Astrocyte of the hippocampus (primary cell): ENCODE measurements at regions not wholly inside any gene's neighbourhood (a gene's known extent, or its start where the extent isn't known, plus 50 kb on each side); places are given as distances from the start of the nearest gene placed in this dataset.

Experiments used
- DNase-seq: peaks from one replicate; pipeline ENCODE4 v3.0.0; 2011; ENCODE audit warnings: low read depth, low spot score

- DNase-seq, result no peak
Observed at GRCh38 chr22:49019737-49020713, 807.6 kb downstream of the BRD1 start.

GRCh38 chr22:49018601-49019000, 809.1 kb downstream of the BRD1 start:
- DNase-seq, result no peak

- DNase-seq, result no peak
Observed at GRCh38 chr22:49017482-49018329, 810.0 kb downstream of the BRD1 start.

GRCh38 chr22:49016909-49017481, 810.7 kb downstream of the BRD1 start:
- DNase-seq, result no peak

DNA sequence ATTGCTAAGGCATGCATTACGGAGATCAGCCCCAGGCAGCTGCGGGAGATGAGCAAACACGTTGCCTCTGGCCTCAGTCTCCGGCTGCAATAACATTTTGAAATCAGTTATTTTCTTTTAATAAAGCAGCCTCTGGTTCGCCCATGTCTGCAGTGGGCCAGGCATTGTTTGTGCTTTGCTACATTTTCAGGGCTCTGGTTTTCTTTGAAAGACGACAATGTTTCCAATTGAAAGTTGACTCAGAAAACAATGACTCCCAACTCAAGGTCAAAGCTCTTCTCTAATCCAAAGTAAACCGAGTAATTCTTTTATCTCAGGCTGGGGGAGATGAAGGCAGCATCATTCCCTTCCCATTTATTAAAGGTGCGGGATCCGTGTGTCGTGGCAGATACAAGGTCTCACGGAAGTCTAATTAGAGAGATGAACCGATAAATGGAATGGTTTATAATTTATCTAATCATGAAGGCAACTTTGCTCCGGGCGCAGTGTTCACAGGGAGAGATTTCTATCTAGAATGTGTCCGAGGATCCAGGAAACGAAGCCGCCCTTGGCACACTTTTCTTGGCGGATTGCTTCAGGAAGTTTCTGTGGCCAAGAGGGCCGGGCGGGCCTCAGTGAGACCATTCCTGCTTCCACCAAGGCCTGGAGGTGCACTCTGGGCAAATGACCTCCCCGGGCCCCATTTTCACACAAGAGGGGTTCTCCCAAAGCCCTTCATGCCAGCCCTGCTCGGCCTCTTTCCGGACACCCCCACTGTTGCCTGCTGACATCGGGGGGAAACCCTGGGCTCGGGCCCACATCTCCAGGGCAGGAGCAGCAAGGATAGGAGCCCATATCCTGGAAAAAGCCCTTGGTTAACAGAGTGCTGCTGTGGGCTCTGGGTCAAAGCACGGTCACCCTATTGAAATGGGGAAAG, 811.4 kb downstream of the BRD1 start:
- no peak for DNase-seq

- DNase-seq, result no peak
Observed at GRCh38 chr22:49015459-49015858, 812.2 kb downstream of the BRD1 start.

DNA sequence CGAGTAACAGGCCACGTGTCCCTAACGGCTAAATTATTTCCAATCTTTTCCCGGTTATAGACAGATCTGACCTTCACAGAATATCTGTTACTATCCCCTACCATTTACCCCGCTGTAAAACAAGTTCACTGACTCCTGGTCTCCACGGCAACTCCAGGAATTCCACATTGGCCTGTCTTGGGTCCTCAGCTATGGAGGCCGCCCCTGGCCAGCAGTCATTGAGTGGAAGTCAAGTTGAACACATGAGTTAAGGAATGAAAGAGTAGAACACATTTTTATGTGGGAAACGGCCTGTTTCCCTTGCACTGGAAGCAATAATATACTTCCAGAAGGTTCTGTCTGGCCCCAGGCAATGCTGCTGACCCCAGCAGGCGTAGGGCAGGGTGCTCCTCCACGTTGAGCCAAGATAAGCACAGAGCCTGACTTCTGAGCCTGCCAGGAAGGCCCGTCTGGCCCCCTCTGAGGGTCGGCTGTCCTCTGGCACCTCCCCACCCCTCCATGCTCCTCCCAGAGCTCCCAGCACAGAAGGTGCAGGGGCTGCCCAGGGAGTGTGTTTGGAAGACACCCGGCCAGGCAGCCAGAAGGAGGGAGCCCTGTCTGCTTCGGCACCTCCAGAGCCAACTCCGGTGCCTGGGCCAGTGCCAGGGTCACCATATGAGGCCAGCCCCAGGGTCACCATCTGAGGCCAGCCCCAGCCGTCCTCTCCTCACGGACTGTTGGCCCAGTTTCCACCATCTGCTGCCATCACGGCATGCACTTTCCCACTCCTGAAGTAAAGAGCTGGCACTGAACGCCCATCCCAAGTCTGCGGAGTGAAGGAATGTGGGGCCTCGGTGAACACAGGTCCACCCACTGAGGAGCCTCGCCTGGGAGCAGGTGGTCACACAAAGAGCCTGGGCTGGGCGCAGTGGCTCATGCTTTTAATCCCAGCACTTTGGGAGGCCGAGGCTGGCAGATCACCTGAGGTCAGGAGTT, 813.2 kb downstream of the BRD1 start:
- DNase-seq, result no peak

GRCh38 chr22:49013707-49014106, 814.0 kb downstream of the BRD1 start:
- DNase-seq, result no peak

DNA sequence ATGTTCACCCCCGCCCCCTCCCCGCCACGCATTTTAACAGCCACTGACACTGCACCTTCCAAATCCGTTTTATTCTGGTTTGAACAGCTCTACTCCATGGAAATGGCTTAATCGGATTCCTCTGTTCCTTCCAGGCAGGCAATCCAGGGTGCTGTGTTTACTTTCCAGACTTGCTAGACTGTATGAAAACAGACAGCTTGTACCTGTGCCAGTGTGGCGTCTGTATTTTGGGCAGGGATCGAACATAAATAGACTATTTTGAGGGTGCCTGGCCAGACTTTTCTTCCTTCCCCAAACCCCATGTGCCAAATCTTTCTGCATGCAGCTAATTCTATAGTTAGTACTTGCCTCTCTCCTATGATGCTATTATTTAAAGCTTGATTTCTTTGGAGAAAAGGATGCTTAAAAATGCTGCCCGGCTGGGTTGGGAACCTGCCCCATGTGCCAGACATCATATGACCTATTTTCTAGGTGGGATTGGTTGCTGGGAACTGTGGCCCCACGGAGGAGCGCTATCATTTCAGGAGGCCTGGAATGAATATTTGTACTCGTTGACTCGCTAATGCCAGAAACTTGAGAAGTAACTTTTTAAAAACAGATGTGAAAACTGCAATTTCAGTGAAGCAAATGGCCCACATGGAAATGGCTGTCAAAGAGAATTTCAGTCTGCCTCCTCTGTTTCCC, 814.8 kb downstream of the BRD1 start:
- DNase-seq, result no peak

- no peak for DNase-seq
Observed at GRCh38 chr22:49011769-49012648, 815.7 kb downstream of the BRD1 start.

- no peak for DNase-seq
Observed at GRCh38 chr22:49011379-49011768, 816.3 kb downstream of the BRD1 start.

- DNase-seq, result no peak
Observed at GRCh38 chr22:49010901-49011300, 816.8 kb downstream of the BRD1 start.

DNA sequence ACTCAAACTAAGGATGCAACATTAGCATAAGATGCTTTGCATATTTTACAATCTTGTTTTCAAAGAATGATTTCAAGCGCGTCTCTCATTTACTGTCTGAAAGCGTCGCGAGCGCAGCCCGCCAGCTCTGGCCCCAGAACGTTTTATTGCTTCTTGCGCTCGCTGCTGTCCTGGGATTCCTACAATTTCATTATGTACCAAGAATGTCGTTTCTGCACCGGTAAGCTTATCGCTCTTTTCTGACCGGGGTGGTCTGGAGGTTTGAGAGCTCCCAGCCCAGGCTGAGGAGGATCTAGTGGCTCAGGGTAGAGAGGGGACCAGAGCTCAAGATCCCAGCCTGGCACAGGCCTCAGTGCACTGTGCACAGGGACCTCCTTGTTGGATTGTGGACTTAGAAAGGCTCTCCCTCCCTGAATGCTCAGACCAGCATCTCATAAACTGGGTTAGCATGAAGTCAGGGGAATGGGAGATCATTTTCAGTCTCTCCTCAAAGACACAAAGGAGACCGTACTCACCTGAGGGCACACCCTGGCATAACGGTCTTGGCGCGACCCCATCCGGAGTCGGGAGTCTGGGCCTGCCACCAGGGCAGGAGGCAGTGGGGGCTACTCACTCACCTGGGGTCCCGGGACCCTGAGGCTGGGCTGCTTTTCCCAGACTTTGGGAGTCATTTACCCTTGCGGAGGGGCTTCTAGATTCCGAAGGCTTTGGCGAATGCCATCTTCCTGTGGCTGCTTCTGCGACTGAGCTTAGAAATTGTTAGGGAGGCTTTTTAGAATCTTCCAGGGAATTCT, 817.4 kb downstream of the BRD1 start:
- DNase-seq, result no peak

GRCh38 chr22:49009359-49010063, 818.2 kb downstream of the BRD1 start:
- DNase-seq, result no peak

- no peak for DNase-seq
Observed at GRCh38 chr22:49008682-49009235, 818.9 kb downstream of the BRD1 start.

DNA sequence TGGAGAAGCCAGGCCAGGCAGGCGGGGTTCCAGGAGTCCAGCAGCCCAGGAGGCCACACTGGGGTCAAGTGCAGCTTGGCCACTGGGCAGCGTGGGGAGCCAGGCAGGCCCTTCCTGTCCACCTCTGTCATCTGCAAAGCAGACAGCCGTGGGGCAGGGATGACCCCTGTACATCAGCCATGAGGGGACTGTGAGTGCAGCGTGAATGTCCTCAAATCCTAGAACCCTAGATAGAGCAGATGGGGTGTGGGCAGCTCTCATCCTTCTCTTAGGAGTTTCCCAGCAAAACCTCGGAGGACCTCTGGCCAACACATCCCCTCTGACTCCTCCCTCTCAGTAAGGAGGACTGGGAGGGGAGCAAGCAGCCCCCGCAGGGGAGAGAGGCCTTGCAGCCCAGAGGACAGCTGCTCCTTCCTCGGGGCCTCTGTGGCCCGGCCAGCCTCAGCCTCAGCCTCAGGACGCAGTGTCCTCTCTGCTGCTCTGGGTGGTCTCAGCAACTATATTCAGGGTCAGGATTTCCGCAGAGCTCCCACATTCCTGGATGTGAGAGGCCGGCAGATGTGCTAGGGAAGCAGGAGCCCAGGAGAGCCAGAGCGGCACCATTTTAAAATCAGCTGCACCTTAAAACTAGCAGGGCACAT, 820.5 kb downstream of the BRD1 start:
- DNase-seq, result no peak
